ENCODE measurements at regions not wholly inside any gene's neighbourhood (a gene's known extent, or its start where the extent isn't known, plus 50 kb on each side); places are given as distances from the start of the nearest gene placed in this dataset.
"Not testable (repeated sequence)": the region's sequence is repeated elsewhere in the genome, so short reads cannot be mapped to it uniquely, and the experiment has no call there.

DNA sequence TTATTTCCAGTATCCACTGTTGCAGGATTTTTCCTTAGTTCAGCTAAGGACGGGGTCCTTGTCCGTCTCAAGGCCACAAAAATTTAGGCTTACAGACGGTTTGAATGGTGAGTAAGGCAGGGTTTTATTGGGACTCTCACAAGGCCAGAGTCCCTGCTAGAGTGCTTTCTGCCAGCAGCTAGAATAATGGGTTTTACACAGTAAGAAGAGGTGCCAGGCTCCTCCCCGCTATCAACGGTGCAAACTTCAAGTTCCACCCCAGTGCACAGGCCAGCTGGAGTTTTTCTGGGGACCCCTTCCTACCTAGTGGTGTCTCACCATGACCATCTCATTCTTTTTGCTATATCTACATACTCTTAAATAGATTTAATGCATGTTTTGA is 198.5 kb upstream of the KCTD7 start:
- TF ChIP-seq CTCF (IDR thresholded peaks at IDR 0.05) (no peak), POLR2A (IDR thresholded peaks at IDR 0.05) (no peak)
- intact Hi-C loops (cut with DNase I) = no loop called here
- Histone ChIP-seq H3K9me3 (no peaks in the 10 kb centered on the region), H3K36me3 (peaks cover 0 to 28% (median 0%) of the 10 kb centered on the region in 3 donors), H3K4me1 (no peaks in the 10 kb centered on the region), H3K27ac (no peak overlapping the region), H3K4me3 (no peak overlapping the region), H3K27me3 (no peaks in the 10 kb centered on the region)
- WGBS, 2 donors = 72 to 74% methylated on average over 5 of the region's 5 CpGs
- no peak for DNase-seq

GRCh38 chr7:66438703-66439405 is 189.8 kb upstream of the KCTD7 start:
- intact Hi-C loops (cut with DNase I); H3K27me3 ChIP-seq; H3K4me1 ChIP-seq; H3K27ac ChIP-seq; H3K36me3 ChIP-seq; H3K4me3 ChIP-seq; H3K9me3 ChIP-seq; DNase-seq: not testable (repeated sequence)
- 80 to 81% methylated on average over 1 of the region's 1 CpG for WGBS, 2 donors

GRCh38 chr7:66442385-66442784 is 186.3 kb upstream of the KCTD7 start:
- DNase-seq = no peak
- TF ChIP-seq CTCF (IDR thresholded peaks at IDR 0.05) (no peak), POLR2A (IDR thresholded peaks at IDR 0.05) (no peak)
- Histone ChIP-seq H3K4me1 (no peaks in the 10 kb centered on the region), H3K36me3 (peaks cover 0 to 5% (median 0%) of the 10 kb centered on the region in 3 donors), H3K9me3 (no peaks in the 10 kb centered on the region), H3K27me3 (no peaks in the 10 kb centered on the region), H3K4me3 (no peak overlapping the region), H3K27ac (no peak overlapping the region)
- 60 to 72% methylated on average over 4 of the region's 4 CpGs for WGBS, 2 donors
- intact Hi-C loops (cut with DNase I) = no loop called here

DNA sequence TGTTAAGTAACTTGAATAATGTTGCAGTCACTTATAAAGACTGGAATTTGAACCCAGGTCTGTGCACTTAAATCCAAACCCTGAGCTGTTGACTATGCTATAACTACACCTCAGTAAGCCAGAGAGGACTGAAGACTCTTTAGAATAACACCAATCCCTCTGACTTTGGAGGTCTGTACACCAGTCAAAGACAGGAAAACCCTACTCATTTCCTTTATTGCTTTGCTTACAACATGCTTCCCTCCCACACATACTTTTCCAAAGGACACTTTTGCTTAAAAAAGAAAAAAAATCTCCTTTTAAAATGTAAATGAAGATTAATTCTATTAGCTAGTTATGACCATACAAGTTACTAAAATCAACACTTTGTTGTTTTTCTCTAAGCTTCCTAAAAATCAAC is 184.7 kb upstream of the KCTD7 start:
- Histone ChIP-seq H3K9me3 (no peaks in the 10 kb centered on the region), H3K4me3 (no peak overlapping the region), H3K27me3 (no peaks in the 10 kb centered on the region), H3K36me3 (peaks cover 0 to 10% (median 0%) of the 10 kb centered on the region in 3 donors), H3K4me1 (no peaks in the 10 kb centered on the region), H3K27ac (no peak overlapping the region)
- intact Hi-C loops (cut with DNase I) = no loop called here
- TF ChIP-seq CTCF (IDR thresholded peaks at IDR 0.05) = no peak
- TF ChIP-seq POLR2A (IDR thresholded peaks at IDR 0.05) = no peak
- DNase-seq = no peak

- DNase-seq; H3K27me3 ChIP-seq; intact Hi-C loops (cut with DNase I); H3K9me3 ChIP-seq; H3K4me3 ChIP-seq; H3K27ac ChIP-seq; H3K4me1 ChIP-seq: not testable (repeated sequence)
- peaks cover 0 to 21% (median 0%) of the 10 kb centered on the region in 3 donors for H3K36me3 ChIP-seq
- WGBS, 2 donors = 100% methylated on average over 2 of the region's 2 CpGs
Measured at GRCh38 chr7:66447007-66447406, 181.7 kb upstream of the KCTD7 start.

- H3K4me3 ChIP-seq; H3K27me3 ChIP-seq; DNase-seq; H3K9me3 ChIP-seq; intact Hi-C loops (cut with DNase I); H3K27ac ChIP-seq; H3K4me1 ChIP-seq: not testable (repeated sequence)
- WGBS, 2 donors = 81 to 91% methylated on average over 2 of the region's 2 CpGs
- H3K36me3 ChIP-seq = peaks cover 0 to 30% (median 0%) of the 10 kb centered on the region in 3 donors
Measured at GRCh38 chr7:66450814-66451213, 177.9 kb upstream of the KCTD7 start.

DNA sequence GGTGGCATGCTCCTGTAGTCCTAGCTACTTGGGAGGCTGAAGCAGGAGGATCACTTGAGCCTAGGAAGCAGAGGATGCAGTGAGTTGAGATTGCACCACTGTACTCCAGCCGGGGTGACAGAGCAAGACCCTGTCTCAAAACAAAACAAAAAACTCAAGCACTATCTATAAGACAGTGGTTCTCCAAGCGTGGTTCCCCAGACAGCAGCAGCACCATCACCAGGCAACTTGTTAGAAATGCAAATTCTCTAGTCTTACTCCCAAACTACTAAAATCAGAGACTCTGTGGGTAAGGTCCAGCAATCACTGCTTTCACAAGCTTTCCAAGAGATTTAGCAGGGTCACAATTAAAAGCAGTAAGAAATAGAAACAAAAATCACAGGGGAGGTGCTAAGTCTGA is 177.0 kb upstream of the KCTD7 start:
- 76 to 92% methylated on average over 2 of the region's 2 CpGs for WGBS, 2 donors
- H3K27ac ChIP-seq; H3K4me3 ChIP-seq; H3K9me3 ChIP-seq; H3K27me3 ChIP-seq; DNase-seq; intact Hi-C loops (cut with DNase I); H3K4me1 ChIP-seq: not testable (repeated sequence)
- H3K36me3 ChIP-seq = peaks cover 0 to 28% (median 0%) of the 10 kb centered on the region in 3 donors
